ENCODE measurements at regions not wholly inside any gene's neighbourhood (a gene's known extent, or its start where the extent isn't known, plus 50 kb on each side); places are given as distances from the start of the nearest gene placed in this dataset.

DNA sequence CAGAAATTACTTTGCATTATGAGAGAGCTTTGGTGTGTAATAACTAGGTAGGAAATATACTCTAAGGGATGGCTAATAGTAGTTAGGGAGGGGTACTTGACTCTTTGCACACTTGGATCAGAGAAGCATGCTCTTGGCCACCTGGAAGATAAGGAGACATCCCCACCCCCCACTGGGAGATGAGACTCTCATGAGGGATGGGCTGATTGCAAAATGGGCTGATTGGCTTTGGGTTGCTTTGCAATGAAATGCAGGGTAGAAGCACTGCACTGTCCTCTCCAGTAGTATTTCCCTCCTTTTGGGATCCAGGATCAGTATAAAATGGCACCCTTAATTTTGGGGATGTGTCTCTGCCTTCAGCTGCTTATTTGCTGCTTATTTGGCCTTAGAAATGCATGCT is 71.2 kb upstream of the EPS8L3 start:
- TF ChIP-seq, protein P1, sequence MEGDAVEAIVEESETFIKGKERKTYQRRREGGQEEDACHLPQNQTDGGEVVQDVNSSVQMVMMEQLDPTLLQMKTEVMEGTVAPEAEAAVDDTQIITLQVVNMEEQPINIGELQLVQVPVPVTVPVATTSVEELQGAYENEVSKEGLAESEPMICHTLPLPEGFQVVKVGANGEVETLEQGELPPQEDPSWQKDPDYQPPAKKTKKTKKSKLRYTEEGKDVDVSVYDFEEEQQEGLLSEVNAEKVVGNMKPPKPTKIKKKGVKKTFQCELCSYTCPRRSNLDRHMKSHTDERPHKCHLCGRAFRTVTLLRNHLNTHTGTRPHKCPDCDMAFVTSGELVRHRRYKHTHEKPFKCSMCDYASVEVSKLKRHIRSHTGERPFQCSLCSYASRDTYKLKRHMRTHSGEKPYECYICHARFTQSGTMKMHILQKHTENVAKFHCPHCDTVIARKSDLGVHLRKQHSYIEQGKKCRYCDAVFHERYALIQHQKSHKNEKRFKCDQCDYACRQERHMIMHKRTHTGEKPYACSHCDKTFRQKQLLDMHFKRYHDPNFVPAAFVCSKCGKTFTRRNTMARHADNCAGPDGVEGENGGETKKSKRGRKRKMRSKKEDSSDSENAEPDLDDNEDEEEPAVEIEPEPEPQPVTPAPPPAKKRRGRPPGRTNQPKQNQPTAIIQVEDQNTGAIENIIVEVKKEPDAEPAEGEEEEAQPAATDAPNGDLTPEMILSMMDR (conservative IDR thresholded peaks at IDR 0.05; ENCODE audit: control insufficient read depth, insufficient read depth, low read depth, low read length), result no peak
- no peak for DNase-seq (ENCODE audit: low read depth)
- no peak overlapping the region for H3K4me3 ChIP-seq (ENCODE audit: control insufficient read depth, low read depth, low read length)

DNA sequence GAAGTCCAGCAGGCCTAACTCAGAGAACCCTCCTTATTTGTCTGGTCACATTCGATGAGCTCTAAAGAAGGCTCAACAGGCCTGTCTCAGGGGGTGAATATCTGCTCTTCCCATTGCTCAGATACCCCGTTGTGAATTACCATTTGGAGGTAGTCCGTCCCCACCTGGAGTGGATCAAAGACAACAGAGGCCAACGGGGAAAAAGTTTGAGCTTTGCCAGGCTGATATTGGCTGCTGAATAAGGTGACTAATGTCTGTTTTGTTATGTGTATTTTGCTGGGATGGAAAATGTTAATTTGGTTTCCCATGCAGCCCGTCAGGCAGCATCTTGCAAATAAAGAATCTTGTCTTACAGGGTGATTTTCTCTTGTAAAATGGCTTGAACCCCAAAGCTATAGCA is 69.2 kb upstream of the EPS8L3 start:
- no peak overlapping the region for H3K4me3 ChIP-seq (ENCODE audit: control insufficient read depth, low read depth, low read length)
- no peak for DNase-seq (ENCODE audit: low read depth)
- TF ChIP-seq, protein P1 (conservative IDR thresholded peaks at IDR 0.05; ENCODE audit: control insufficient read depth, insufficient read depth, low read depth, low read length), result no peak

DNA sequence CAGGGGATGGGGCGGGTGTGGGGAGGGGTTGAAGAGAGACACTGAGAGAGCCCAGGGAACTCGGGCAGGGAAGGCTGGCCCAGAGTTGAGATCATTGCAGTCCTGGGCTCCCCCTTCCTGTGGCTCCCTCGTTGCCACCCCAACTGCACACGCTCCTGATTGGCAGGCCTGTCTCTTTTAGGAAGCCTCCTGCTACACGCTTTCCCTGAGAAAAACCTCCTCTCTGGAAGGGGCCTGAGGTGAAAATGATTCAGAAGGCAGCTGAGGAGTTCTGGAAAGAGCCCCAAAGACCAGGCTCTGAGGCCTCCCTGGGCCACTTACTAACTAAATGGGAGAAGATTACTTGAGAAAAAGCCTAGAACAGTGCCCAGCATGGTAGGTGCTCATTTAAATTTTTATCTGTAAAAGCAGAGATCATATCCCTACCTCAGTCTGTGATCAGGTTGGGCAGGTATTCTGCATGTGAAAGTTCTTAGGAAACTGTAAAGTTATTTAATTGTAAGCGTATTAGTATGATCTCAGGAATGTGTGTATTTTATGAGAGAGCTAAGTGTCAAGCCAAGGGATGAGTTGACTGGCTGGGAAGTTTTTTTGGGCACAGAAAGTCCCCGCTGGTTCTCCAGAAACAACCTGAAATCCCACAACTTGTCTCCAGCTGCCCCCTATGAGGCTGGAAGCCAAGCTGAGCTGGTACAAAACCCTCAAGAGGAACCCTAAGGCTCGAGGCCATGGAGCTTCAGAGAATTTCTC is 65.2 kb upstream of the EPS8L3 start:
- H3K4me3 ChIP-seq (ENCODE audit: control insufficient read depth, low read depth, low read length), result no peak overlapping the region
- DNase-seq (ENCODE audit: low read depth), result no peak
- TF ChIP-seq, protein P1 (conservative IDR thresholded peaks at IDR 0.05; ENCODE audit: control insufficient read depth, insufficient read depth, low read depth, low read length), result no peak

DNA sequence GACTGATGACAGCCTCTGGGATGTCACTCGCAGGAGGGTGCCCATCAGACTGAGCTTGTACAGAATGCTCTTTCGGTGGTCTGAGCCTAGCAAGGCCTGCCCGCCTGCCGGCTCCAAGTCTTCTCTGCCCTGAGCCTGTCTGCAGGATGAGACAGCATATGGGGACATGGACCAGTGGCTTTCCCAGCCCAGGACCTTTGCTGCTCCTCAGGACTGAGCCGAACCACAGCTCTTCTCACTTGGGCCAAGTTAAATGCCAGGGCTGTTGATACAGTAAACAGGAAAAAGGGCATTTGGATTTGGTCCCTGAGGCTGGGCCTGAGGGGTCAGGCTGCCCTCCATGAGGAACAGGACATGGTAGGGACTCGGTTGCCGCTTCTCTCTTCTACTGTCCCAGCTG is 64.3 kb upstream of the EPS8L3 start:
- no peak overlapping the region for H3K4me3 ChIP-seq (ENCODE audit: control insufficient read depth, low read depth, low read length)

DNA sequence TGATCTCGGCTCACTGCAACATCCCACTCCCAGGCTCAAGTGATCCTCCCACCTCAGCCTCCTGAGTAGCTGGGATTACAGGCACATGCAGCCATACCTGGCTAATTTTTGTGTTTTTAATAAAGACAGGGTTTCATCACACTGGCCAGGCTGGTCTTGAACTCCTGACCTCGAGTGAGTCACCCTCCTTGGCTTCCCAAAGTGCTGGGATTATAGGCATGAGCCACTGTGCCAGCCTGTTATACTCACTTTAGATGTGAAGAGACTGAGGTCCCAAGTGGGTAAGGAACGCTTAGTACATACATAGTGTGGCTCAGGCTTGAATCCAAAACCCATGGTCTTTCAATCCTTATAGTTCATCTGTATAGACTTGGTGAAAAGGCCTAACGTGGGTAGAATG is 63.7 kb upstream of the EPS8L3 start:
- peak; percentile 50 for DNase-seq (ENCODE audit: low read depth)
- TF ChIP-seq, protein P1 (conservative IDR thresholded peaks at IDR 0.05; ENCODE audit: control insufficient read depth, insufficient read depth, low read depth, low read length), result no peak
- no peak overlapping the region for H3K4me3 ChIP-seq (ENCODE audit: control insufficient read depth, low read depth, low read length)

More for the DNA sequence above, 64.3 kb upstream of the EPS8L3 start:
- no peak for DNase-seq (ENCODE audit: low read depth)
- TF ChIP-seq, protein P1 (conservative IDR thresholded peaks at IDR 0.05; ENCODE audit: control insufficient read depth, insufficient read depth, low read depth, low read length), result no peak

DNA sequence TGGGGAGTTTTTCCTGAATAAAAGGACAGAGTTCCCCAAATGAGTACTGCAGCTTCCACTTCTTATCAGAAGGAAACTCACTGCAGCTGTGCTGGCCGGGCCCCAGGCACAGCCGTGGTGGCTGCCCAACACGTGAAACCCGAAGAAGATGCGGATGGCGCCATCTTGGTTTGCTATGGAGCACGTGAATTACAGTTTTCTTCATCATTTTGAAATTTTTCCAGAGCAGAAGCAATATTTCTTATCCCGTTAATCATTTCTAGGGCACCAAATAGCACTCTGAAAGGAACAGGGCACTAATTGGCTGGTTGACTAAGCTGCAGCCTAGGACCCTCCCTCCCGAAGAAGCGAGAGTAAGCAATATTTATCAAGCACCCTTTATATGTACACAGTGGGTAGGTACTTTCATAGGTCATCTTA is 63.2 kb upstream of the EPS8L3 start:
- H3K4me3 ChIP-seq (ENCODE audit: control insufficient read depth, low read depth, low read length), result no peak overlapping the region
- TF ChIP-seq, protein P1 (conservative IDR thresholded peaks at IDR 0.05; ENCODE audit: control insufficient read depth, insufficient read depth, low read depth, low read length), result no peak
- no peak for DNase-seq (ENCODE audit: low read depth)
